ENCODE measurements at regions not wholly inside any gene's neighbourhood (a gene's known extent, or its start where the extent isn't known, plus 50 kb on each side); places are given as distances from the start of the nearest gene placed in this dataset.

DNA sequence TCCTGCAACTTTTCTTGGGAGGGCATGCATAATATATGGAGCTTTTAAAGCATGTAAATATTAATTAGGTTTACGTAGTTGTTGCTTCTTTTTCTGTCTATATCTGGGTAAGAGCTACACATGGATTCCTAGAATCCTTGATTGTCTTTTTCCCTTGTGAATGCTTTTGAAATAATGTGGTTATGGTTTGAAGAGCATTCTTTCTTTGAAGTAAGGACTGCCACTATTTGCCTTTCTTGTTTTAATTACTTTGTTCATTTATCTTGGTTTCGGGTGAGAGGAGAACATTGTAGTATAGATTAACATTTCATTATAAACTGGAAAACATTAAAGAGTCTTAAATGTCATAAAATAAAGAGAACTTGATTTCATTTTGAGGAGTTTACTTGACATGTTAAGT lies 674.0 kb downstream of the ZBBX start:
- no peak for TF ChIP-seq CTCF (optimal IDR thresholded peaks at IDR 0.05 in 1 of 3, IDR thresholded peaks at IDR 0.05 in 1 of 3, conservative IDR thresholded peaks at IDR 0.05 in 1 of 3; ENCODE audit: extremely low read depth in 1 of 3, insufficient read depth in 2 of 3, low read length in 3 of 3)
- TF ChIP-seq EZH2 (IDR thresholded peaks at IDR 0.05; ENCODE audit: low read length) = no peak

All from keratinocyte (primary cell).